Transverse colon (tissue), 4 donors: ENCODE measurements at regions not wholly inside any gene's neighbourhood (a gene's known extent, or its start where the extent isn't known, plus 50 kb on each side); places are given as distances from the start of the nearest gene placed in this dataset.

Source experiments
- EP300 ChIP-seq: sonication (generic); formaldehyde crosslinking; IDR thresholded peaks from one replicate; pipeline ENCODE4 v1.6.1; 2017; ENCODE audit warnings: antibody characterized with exemption, low read depth
- POLR2A ChIP-seq: fragments of 450-650 bp; IDR thresholded peaks from one replicate; pipeline ENCODE4 v1.6.1; 2016; ENCODE audit warnings: antibody characterized with exemption, mild to moderate bottlenecking, moderate library complexity
- POLR2AphosphoS5 ChIP-seq, 3 donors: sonication (generic); formaldehyde crosslinking; IDR thresholded peaks; one replicate each; pipeline ENCODE4 v1.6.1; 2016; ENCODE audit warnings: antibody characterized with exemption in 3 of 3
- TF ChIP-seq, protein P1 (sequence below), 5 experiments: fragments of 200-600 bp in 3 of 5; fragments of 450-650 bp in 2 of 5; sonication (generic) in 3 of 5; IDR thresholded peaks; 1 replicate in 2 of 5; 2 replicates in 3 of 5; pipeline ENCODE4 v1.5.1; 2016 to 2017; ENCODE audit warnings: antibody characterized with exemption in 5 of 5, inconsistent platforms in 3 of 5, mild to moderate bottlenecking in 2 of 5, moderate library complexity in 1 of 5

DNA sequence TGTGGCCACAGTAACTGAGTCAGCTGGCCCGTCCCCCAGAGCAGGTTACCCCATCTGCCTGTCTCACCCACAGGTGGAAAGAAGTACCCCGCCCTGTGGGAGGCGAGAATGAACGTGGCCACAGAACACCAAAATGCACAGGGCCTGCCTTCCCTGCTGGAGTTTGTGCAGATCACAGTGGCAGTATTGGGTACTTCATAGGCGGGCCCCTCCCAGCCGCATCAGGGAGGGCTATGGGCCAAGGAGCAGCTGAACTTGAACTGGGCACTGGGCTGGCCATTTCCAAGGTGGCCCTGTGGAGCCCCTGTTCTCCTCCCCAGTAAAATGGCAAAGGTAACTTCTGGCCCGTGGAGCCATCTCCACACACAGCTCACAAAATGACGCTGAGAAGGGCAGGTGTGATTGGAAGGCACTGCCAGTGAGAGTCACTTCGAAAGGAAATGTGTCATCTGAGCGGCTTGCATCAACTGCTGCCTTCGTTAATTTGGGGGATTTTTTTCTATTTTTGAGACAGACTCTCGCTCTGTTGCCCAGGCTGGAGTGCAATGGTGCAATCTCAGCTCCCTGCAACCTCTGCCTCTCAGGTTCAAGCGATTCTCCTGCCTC lies 162.9 kb downstream of the ENGASE start:
- TF ChIP-seq, protein P1, sequence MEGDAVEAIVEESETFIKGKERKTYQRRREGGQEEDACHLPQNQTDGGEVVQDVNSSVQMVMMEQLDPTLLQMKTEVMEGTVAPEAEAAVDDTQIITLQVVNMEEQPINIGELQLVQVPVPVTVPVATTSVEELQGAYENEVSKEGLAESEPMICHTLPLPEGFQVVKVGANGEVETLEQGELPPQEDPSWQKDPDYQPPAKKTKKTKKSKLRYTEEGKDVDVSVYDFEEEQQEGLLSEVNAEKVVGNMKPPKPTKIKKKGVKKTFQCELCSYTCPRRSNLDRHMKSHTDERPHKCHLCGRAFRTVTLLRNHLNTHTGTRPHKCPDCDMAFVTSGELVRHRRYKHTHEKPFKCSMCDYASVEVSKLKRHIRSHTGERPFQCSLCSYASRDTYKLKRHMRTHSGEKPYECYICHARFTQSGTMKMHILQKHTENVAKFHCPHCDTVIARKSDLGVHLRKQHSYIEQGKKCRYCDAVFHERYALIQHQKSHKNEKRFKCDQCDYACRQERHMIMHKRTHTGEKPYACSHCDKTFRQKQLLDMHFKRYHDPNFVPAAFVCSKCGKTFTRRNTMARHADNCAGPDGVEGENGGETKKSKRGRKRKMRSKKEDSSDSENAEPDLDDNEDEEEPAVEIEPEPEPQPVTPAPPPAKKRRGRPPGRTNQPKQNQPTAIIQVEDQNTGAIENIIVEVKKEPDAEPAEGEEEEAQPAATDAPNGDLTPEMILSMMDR (IDR thresholded peaks at IDR 0.05), result no peak
- TF ChIP-seq POLR2A (no peak), POLR2AphosphoS5 (IDR thresholded peaks at IDR 0.05) (no peak), EP300 (no peak)
